Superior temporal gyrus (tissue), 1 donor: ENCODE measurements at regions not wholly inside any gene's neighbourhood (a gene's known extent, or its start where the extent isn't known, plus 50 kb on each side); places are given as distances from the start of the nearest gene placed in this dataset.
"Not testable (repeated sequence)": the region's sequence is repeated elsewhere in the genome, so short reads cannot be mapped to it uniquely, and the experiment has no call there.

Experiments
- DNase-seq: peaks from one replicate; pipeline ENCODE4 v3.0.0-alpha.2; 2016; ENCODE audit errors: extremely low spot score

- no peak for DNase-seq
Measured at GRCh38 chr14:96686126-96686525, 111.1 kb upstream of the VRK1 start.

GRCh38 chr14:96688629-96689028, 108.6 kb upstream of the VRK1 start:
- no peak for DNase-seq

GRCh38 chr14:96690713-96691383, 106.3 kb upstream of the VRK1 start:
- DNase-seq, result no peak

GRCh38 chr14:96693252-96693820, 103.8 kb upstream of the VRK1 start:
- DNase-seq, result no peak

- DNase-seq, result no peak
Measured at GRCh38 chr14:96693987-96694386, 103.2 kb upstream of the VRK1 start.

GRCh38 chr14:96698960-96699539, 98.1 kb upstream of the VRK1 start:
- DNase-seq, result no peak

GRCh38 chr14:96699666-96700065, 97.5 kb upstream of the VRK1 start:
- no peak for DNase-seq

GRCh38 chr14:96702831-96703230, 94.4 kb upstream of the VRK1 start:
- DNase-seq, result no peak

- DNase-seq, result no peak
Measured at GRCh38 chr14:96705422-96706092, 91.6 kb upstream of the VRK1 start.

GRCh38 chr14:96706893-96707292, 90.3 kb upstream of the VRK1 start:
- DNase-seq, result no peak

GRCh38 chr14:96710060-96710666, 87.0 kb upstream of the VRK1 start:
- no peak for DNase-seq

GRCh38 chr14:96711559-96712267, 85.5 kb upstream of the VRK1 start:
- no peak for DNase-seq

- no peak for DNase-seq
Measured at GRCh38 chr14:96713426-96713825, 83.8 kb upstream of the VRK1 start.

GRCh38 chr14:96714537-96714936, 82.6 kb upstream of the VRK1 start:
- DNase-seq, result not testable (repeated sequence)

GRCh38 chr14:96717116-96717515, 80.1 kb upstream of the VRK1 start:
- DNase-seq, result no peak

GRCh38 chr14:96718407-96718806, 78.8 kb upstream of the VRK1 start:
- DNase-seq, result no peak

- DNase-seq, result not testable (repeated sequence)
Measured at GRCh38 chr14:96720702-96721101, 76.5 kb upstream of the VRK1 start.

GRCh38 chr14:96722736-96723135, 74.4 kb upstream of the VRK1 start:
- DNase-seq, result no peak

- DNase-seq, result no peak
Measured at GRCh38 chr14:96723946-96724345, 73.2 kb upstream of the VRK1 start.

- DNase-seq, result no peak
Measured at GRCh38 chr14:96725232-96725631, 72.0 kb upstream of the VRK1 start.

GRCh38 chr14:96727073-96727472, 70.1 kb upstream of the VRK1 start:
- DNase-seq, result no peak

- no peak for DNase-seq
Measured at GRCh38 chr14:96727491-96727890, 69.7 kb upstream of the VRK1 start.
